ENCODE measurements at regions not wholly inside any gene's neighbourhood (a gene's known extent, or its start where the extent isn't known, plus 50 kb on each side); places are given as distances from the start of the nearest gene placed in this dataset.

- Histone ChIP-seq H3K36me3 (no peaks in the 10 kb centered on the region), H3K27ac (no peak overlapping the region)
- ATAC-seq (ENCODE audit: insufficient number of reproducible peaks, low FRiP score, low read depth) = no peak
These were observed 382.1 kb upstream of the SETBP1 start for GRCh38 chr18:44298566-44298965.

DNA sequence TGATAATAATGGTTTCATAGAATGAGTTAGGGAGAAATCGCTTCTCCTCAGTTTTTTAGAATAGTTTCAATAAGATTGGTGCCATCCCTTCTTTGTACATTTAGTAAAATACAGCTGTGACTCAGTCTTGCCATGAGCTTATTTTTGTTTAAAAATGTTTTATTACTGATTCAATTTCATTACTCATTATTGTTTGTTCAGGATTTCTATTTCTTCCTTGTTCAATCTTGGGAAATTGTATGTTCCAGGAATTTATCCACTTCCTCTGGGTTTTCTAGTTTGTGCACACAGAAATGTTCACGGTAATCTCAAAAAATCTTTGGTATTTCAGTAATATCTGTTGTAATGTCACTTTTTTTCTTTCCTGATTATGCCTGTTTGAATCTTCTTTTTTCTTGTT lies 371.5 kb upstream of the SETBP1 start:
- Histone ChIP-seq H3K4me1 (ENCODE audit: control insufficient read depth in 1 of 2, low read depth in 2 of 2) (no peaks in the 10 kb centered on the region), H3K4me3 (no peak overlapping the region), H3K36me3 (no peaks in the 10 kb centered on the region), H3K9me3 (no peaks in the 10 kb centered on the region), H3K27ac (no peak overlapping the region), H3K27me3 (replicated peaks; ENCODE audit: insufficient read depth) (no peaks in the 10 kb centered on the region)
- DNase-seq (ENCODE audit: low spot score) (no peak), ATAC-seq (ENCODE audit: insufficient number of reproducible peaks, low FRiP score, low read depth) (no peak)
- no peak for TF ChIP-seq CTCF (IDR thresholded peaks at IDR 0.05)

More at GRCh38 chr18:44298566-44298965, 382.1 kb upstream of the SETBP1 start:
- no peaks in the 10 kb centered on the region for H3K27me3 ChIP-seq (replicated peaks; ENCODE audit: insufficient read depth)
- H3K4me1 ChIP-seq (ENCODE audit: control insufficient read depth in 1 of 2, low read depth in 2 of 2) = no peaks in the 10 kb centered on the region
- TF ChIP-seq CTCF (IDR thresholded peaks at IDR 0.05) = no peak
- H3K9me3 ChIP-seq = no peaks in the 10 kb centered on the region
- DNase-seq (ENCODE audit: low spot score) = no peak
- no peak overlapping the region for H3K4me3 ChIP-seq

- no peak for TF ChIP-seq CTCF (IDR thresholded peaks at IDR 0.05)
- no peaks in the 10 kb centered on the region for H3K4me1 ChIP-seq (ENCODE audit: control insufficient read depth in 1 of 2, low read depth in 2 of 2)
- ATAC-seq (ENCODE audit: insufficient number of reproducible peaks, low FRiP score, low read depth) = no peak
- no peaks in the 10 kb centered on the region for H3K9me3 ChIP-seq
- no peak for DNase-seq (ENCODE audit: low spot score)
- no peaks in the 10 kb centered on the region for H3K27me3 ChIP-seq (replicated peaks; ENCODE audit: insufficient read depth)
- H3K36me3 ChIP-seq = no peaks in the 10 kb centered on the region
- H3K27ac ChIP-seq = no peak overlapping the region
- no peak overlapping the region for H3K4me3 ChIP-seq
These were observed 359.8 kb upstream of the SETBP1 start for GRCh38 chr18:44320619-44321460.

- H3K27me3 ChIP-seq (replicated peaks; ENCODE audit: insufficient read depth) = no peaks in the 10 kb centered on the region
- no peaks in the 10 kb centered on the region for H3K9me3 ChIP-seq
- DNase-seq (ENCODE audit: low spot score) (no peak), ATAC-seq (ENCODE audit: insufficient number of reproducible peaks, low FRiP score, low read depth) (no peak)
- H3K27ac ChIP-seq = no peak overlapping the region
- no peaks in the 10 kb centered on the region for H3K36me3 ChIP-seq
- H3K4me3 ChIP-seq = no peak overlapping the region
- TF ChIP-seq CTCF (IDR thresholded peaks at IDR 0.05) = no peak
- no peaks in the 10 kb centered on the region for H3K4me1 ChIP-seq (ENCODE audit: control insufficient read depth in 1 of 2, low read depth in 2 of 2)
These were observed 358.7 kb upstream of the SETBP1 start for GRCh38 chr18:44321868-44322590.

GRCh38 chr18:44323125-44323524 lies 357.6 kb upstream of the SETBP1 start:
- no peak overlapping the region for H3K4me3 ChIP-seq
- H3K9me3 ChIP-seq = no peaks in the 10 kb centered on the region
- H3K27ac ChIP-seq = no peak overlapping the region
- DNase-seq (ENCODE audit: low spot score) (no peak), ATAC-seq (ENCODE audit: insufficient number of reproducible peaks, low FRiP score, low read depth) (no peak)
- H3K27me3 ChIP-seq (replicated peaks; ENCODE audit: insufficient read depth) = no peaks in the 10 kb centered on the region
- no peaks in the 10 kb centered on the region for H3K36me3 ChIP-seq
- TF ChIP-seq CTCF (IDR thresholded peaks at IDR 0.05) = no peak
- no peaks in the 10 kb centered on the region for H3K4me1 ChIP-seq (ENCODE audit: control insufficient read depth in 1 of 2, low read depth in 2 of 2)

All from thoracic aorta (tissue), 2 donors.